ENCODE measurements at regions not wholly inside any gene's neighbourhood (a gene's known extent, or its start where the extent isn't known, plus 50 kb on each side); places are given as distances from the start of the nearest gene placed in this dataset.

DNA sequence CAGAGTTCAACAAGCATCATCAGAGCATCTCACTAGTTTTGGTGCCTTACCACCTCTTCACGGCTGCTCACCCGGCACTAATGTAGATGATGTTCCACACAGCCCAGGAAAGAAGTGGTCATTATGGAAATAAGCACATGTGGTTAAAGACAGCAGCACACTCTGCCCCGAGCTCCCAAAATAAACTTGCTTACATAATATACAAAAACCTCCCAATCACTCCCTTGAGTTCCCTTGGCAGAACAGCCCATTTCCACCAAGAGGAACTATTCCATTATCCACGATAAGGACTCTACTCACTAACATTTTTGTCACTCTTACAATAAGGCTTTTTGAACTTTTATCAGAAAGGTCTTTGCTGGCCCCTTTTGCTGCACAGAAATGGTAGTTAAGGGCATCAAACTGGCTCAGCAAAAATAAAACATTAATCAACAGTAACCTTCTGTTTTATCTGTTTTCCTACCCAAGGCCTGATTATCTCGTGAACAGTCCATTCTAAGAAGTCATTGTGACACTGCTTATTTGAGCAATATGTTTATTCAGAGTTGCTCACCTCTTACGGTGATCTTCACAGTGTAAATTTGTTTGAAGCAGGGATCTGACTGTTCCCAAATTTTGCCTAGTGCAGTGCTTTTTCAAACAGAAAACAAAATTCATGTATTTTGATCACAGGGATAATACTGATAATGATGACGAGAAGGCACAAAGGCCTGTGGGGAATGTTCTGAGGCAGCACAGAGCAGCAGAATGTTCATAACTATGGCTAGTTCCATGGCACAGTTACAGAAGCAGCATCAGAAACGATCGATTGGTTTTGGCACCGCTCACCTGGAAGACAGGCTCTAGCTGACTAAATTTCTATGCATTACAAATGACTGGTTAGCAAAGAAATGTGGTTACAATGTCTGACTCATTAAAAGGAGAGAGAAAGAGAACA lies 399.8 kb upstream of the PIK3R1 start:
- DNase-seq, result peak; percentile 34 to 66
- peak in 1 of 4 experiments; percentile 10 for TF ChIP-seq CTCF (IDR thresholded peaks at IDR 0.05)
- no peak for TF ChIP-seq POLR2A (IDR thresholded peaks at IDR 0.05)
- peak overlapping the region; percentile 83 to 90 for H3K27ac ChIP-seq
- H3K9me3 ChIP-seq, result no peaks in the 10 kb centered on the region
- no peak overlapping the region for H3K4me3 ChIP-seq
- H3K4me1 ChIP-seq, result peaks cover 0 to 10% of the 10 kb centered on the region in 2 donors
- intact Hi-C loops (cut with DNase I; ENCODE audit: low total_unique reads), result no loop called here
- no peaks in the 10 kb centered on the region for H3K36me3 ChIP-seq
- no peaks in the 10 kb centered on the region for H3K27me3 ChIP-seq

GRCh38 chr5:67814569-67815311 lies 400.8 kb upstream of the PIK3R1 start:
- H3K27ac ChIP-seq, result peak overlapping the region; percentile 83 to 90
- H3K4me3 ChIP-seq, result no peak overlapping the region

GRCh38 chr5:67813877-67814539 lies 401.5 kb upstream of the PIK3R1 start:
- no peak for TF ChIP-seq CTCF (IDR thresholded peaks at IDR 0.05)
- no peak for TF ChIP-seq POLR2A (IDR thresholded peaks at IDR 0.05)
- intact Hi-C loops (cut with DNase I; ENCODE audit: low total_unique reads), result no loop called here
- peak overlapping the region; percentile 83 to 90 for H3K27ac ChIP-seq
- H3K4me1 ChIP-seq, result peaks cover 0 to 10% of the 10 kb centered on the region in 2 donors
- no peaks in the 10 kb centered on the region for H3K27me3 ChIP-seq
- DNase-seq, result no peak
- no peaks in the 10 kb centered on the region for H3K36me3 ChIP-seq
- H3K9me3 ChIP-seq, result no peaks in the 10 kb centered on the region
- H3K4me3 ChIP-seq, result no peak overlapping the region

More at GRCh38 chr5:67814569-67815311, 400.8 kb upstream of the PIK3R1 start:
- Histone ChIP-seq H3K36me3 (no peaks in the 10 kb centered on the region), H3K9me3 (no peaks in the 10 kb centered on the region), H3K4me1 (peaks cover 0 to 10% of the 10 kb centered on the region in 2 donors), H3K27me3 (no peaks in the 10 kb centered on the region)
- intact Hi-C loops (cut with DNase I; ENCODE audit: low total_unique reads), result no loop called here
- DNase-seq, result no peak
- TF ChIP-seq CTCF (IDR thresholded peaks at IDR 0.05) (no peak), POLR2A (IDR thresholded peaks at IDR 0.05) (no peak)

DNA sequence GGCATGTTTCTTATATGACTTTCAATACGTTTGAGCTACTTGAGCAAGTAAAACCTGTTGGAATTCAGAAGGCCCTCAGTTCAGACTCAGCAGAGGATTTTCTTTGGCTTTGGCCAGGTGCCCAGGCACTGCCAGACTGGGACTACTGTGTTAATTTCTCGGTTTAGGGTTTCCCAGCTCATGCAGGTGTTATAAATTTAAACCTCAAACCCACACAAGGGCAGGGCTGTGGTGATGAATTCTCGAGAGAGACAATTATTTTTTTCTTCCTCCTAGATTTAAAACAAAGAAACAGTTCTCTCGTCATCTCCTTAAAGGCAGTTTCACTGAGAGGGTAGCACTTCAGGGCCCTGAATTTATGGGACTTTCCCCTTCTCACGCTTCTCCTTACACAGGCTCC lies 406.0 kb upstream of the PIK3R1 start:
- no peak overlapping the region for H3K27ac ChIP-seq
- intact Hi-C loops (cut with DNase I; ENCODE audit: low total_unique reads), result no loop called here

More for the DNA sequence above, 406.0 kb upstream of the PIK3R1 start:
- TF ChIP-seq POLR2A (IDR thresholded peaks at IDR 0.05) (no peak), CTCF (IDR thresholded peaks at IDR 0.05) (no peak)
- no peaks in the 10 kb centered on the region for H3K27me3 ChIP-seq
- no peaks in the 10 kb centered on the region for H3K36me3 ChIP-seq
- DNase-seq, result peak in 1 of 2 donors; percentile 18
- H3K4me1 ChIP-seq, result no peaks in the 10 kb centered on the region
- no peaks in the 10 kb centered on the region for H3K9me3 ChIP-seq
- no peak overlapping the region for H3K4me3 ChIP-seq

All from uterus (tissue), 3 donors.